Renal pelvis (tissue), 1 donor: ENCODE measurements at regions not wholly inside any gene's neighbourhood (a gene's known extent, or its start where the extent isn't known, plus 50 kb on each side); places are given as distances from the start of the nearest gene placed in this dataset.

Experiments
- DNase-seq: peaks from one replicate; pipeline ENCODE4 v3.0.0-alpha.2; 2013

DNA sequence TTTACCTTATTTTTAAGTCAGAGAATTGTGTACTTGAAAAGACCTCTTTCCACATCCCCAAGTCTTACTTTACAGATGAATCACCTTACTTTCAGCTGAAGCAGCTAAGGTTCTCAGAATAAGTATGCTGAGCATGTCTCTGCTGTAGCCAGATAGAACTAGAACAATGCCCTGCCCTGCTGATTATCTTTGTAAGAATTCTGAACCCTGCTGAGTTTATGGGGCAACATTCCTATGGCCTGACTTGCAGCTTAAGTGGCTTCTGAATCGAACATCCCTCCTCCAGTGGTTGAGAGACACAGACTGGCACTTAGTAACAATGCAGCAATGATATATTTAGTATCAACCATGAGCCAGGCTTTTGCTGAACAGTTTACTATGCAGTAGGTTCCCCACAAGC, 592.0 kb upstream of the WWC1 start:
- no peak for DNase-seq

GRCh38 chr5:167701051-167701450, 590.4 kb upstream of the WWC1 start:
- no peak for DNase-seq

DNA sequence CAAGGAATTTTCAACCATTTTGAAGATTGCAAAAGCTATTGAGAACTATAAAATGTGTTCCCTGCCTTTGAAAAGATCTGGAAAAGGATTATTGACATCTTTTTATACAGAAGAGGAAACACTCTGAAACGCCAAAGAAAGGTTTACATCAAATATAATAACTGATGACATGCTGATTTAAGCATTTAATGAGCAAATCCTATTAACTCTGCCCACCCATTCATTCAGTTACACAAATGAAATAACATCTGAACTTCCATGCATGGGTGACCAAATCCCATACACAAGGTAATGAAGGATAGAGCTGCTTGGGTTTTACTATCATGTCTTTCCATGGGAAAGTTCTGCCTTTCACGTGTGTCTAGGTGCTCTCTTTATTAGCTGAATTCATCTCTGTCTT, 589.4 kb upstream of the WWC1 start:
- no peak for DNase-seq

DNA sequence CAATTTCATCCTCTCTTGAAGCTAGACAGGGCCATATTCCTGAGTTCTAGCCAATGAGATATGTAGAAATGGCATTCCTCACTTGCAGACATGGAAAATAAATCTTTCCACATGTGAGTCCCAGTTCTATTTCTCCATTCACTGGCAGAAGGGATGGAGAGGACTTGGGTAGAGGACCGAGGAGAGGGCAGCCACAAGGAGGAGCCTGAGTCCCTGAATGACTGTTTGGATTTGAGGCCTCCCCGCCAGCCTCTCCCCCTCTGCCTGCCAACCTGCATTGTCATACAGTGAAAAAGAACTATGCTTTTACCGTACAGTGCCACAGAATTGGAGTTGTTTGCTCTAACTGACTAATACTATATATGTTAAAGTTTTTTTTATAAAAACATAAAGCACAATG, 583.0 kb upstream of the WWC1 start:
- DNase-seq, result no peak

DNA sequence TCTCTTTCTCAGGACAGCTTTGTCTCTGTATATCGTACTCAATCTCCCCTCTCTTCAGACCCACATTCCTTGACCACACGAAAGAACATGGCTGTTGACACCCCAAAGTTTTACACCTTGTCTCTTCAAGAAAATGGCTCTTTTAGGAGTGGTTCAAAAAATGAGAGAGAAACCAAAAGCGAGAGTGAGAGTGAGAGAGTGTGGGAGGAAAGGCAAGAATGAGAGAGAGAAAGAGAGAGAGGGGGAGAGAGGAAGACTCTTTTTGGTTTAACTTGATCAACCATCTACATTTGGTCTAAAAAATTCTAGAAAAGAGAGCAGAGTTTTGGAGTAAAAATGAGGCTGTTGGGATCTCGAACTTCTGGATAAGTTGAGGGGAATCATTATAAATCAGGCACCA, 581.8 kb upstream of the WWC1 start:
- no peak for DNase-seq

DNA sequence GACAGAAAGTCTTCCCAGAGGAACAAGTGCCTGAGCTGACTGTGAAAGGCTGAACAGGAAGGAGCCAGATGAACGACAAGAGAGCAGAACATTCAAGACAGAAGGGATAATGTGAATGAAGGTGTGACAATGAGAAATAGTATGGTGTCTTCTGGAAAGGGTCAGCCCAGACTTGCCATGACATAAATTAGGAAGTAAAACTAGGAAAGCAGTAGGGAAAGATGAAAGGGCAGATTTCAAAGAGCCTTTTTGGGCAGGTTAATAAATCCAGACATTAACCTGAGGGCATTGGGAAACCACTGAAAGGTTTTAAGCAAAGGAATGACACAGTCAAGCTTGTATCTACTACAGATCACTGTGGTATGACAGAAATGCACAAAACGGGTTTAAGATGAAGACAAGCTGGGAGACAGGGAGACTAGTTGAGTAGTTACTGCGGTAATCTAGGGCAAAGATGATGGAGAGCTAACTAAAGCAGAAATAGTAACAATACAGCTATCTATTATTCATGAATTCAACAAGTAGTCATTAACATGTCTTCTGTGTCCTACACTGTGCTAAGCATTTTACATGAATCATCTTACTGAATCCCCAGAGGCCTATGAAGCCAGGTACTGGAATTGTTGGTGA, 580.9 kb upstream of the WWC1 start:
- DNase-seq, result no peak

- DNase-seq, result no peak
These were observed 578.4 kb upstream of the WWC1 start for GRCh38 chr5:167712986-167713585.

- no peak for DNase-seq
These were observed 577.5 kb upstream of the WWC1 start for GRCh38 chr5:167713896-167714295.

DNA sequence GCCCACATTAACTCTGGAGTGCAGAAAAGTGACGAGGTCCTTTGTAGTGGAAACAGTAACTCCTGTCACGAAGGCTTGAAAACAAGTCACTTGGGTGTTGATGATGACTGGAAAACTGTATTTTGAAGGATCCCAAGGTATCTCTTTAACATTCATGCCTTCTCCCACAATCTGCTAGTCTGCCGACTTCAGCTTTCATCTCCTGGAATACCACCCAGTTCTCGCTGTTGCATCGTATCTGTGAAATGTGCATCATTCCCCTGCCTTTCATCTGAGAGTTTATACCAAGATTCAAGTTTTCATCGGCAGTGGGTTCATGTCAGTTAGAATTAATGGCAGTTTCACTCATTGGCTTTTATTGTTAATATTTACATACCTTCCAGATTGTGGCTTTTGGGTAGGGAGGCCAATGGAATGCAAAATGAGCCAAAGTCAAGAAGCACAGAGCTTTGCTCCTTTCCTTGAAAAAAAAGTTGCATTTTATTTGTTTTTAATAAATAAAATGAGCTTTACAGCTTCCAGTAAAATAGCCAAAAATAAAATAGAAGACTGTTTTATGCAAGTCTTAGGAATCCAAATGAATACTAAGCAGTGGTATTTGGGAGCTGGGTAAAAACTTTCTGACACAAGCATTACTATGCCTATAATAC, 575.2 kb upstream of the WWC1 start:
- no peak for DNase-seq

- no peak for DNase-seq
These were observed 571.2 kb upstream of the WWC1 start for GRCh38 chr5:167720259-167720658.

- no peak for DNase-seq
These were observed 570.7 kb upstream of the WWC1 start for GRCh38 chr5:167720676-167721260.

DNA sequence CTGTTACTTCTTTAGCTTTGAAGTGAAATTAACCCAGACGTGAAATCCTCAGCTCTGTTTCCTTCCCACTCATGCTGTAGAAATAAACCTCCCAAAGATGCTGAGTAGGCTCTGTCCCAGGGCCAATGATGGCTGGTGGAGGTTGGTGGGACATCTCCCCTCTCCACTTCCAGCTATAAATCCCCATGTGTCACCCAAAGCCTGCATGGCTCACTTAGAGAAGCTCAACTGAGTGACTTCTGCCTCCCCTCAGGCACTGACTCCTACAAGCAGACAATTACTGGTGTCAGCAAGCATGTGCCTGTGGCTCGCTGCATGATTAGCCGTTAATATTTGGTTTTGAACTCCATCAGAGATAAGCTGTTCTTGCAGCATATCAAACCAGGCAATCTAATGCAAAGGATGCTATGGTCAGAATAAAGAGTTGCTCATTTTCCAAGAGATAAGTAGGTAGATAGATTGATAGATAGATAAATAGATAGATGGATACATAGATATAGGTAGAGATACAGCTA, 569.5 kb upstream of the WWC1 start:
- DNase-seq, result no peak

DNA sequence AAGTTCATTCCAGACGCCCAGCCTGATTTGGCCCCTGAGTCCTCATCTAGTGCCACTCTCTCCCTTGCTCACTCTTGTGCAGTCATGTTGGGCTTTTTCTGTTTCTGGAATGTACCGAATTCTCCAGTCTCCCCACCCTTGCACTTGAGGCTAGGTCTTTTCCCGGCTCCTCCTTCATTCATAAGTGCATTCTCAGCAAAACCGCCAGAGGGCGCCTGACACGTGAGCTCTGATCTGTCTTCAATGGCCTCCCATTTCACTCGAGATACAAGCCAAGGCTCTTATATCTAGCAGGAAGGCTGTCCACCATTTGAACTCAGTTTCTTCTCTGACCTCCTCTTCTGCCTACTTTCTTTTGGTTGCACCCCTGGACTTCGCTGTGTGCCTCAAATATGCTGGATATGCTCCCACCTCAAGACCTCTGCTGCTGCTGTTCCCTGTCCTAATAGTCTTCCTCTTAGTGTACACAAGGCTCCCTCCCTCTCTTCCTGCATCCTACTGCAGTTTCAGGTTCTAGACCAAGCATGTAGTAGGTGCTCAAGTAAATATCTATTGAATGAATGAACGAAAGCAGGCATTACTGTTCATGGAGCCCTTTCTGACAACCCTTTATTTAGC, 568.1 kb upstream of the WWC1 start:
- DNase-seq, result peak; percentile 77

- DNase-seq, result no peak
These were observed 566.2 kb upstream of the WWC1 start for GRCh38 chr5:167725264-167725663.

DNA sequence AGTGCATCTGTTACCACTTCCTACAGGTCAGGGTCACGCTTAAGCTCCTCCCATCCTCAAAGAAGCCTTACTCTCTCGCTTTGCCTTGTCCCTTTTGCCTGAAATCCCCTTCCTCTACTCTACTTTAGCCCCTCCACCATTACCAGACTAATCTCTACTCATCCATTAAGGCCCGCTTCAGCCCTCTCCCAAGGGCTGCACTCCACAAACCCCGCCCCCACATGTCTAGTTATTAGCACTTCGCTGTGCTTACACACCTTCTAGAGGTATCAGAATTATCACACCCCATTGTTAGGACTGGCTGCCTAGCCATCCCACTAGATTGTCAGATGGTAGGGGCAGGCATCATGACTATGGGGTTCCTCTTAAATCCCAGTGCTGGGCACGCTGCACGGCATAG, 565.7 kb upstream of the WWC1 start:
- DNase-seq, result no peak

GRCh38 chr5:167726642-167727041, 564.8 kb upstream of the WWC1 start:
- no peak for DNase-seq

GRCh38 chr5:167730121-167730520, 561.3 kb upstream of the WWC1 start:
- DNase-seq, result no peak

GRCh38 chr5:167730656-167731055, 560.8 kb upstream of the WWC1 start:
- DNase-seq, result no peak

DNA sequence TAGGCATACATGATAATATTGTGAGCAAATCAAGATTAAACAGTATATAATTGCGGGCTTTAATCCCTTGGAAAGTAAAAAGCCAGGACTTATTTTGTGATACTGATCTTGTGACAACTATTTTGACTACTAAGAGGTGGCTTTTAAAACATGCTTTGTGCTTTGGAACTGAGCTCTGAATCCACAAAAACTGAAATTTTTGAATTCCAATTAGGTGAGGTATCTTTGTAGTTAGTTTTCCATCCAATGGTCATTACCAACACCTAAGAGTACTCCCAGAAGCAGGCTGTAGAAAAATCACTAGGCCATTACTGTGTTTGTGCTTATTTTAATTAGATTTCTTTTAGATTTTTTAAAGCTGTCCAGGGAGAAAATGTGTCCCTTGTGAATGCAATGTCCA, 559.5 kb upstream of the WWC1 start:
- DNase-seq, result no peak

DNA sequence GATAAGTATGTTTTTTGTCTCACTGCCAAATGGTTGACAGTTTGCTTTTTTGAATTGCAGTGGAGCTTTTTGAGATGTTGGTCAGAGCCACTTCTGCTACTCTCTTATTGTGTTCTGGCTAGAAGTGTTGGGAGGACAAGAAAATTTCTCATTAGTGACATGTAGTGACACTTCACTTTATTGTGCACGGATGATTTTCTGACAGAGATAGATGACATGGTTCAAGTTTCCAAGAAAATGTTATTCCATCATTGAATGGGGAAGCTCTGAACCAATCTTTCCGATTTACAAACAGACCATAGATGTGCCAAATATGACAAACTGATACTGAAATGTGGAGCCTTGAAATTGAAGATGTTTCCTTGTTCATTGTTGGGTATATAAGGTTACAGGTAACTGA, 558.9 kb upstream of the WWC1 start:
- DNase-seq, result no peak

GRCh38 chr5:167736992-167737391, 554.5 kb upstream of the WWC1 start:
- no peak for DNase-seq

- DNase-seq, result no peak
These were observed 547.6 kb upstream of the WWC1 start for GRCh38 chr5:167743695-167744464.
